GM12875 (cell line): ENCODE measurements at regions not wholly inside any gene's neighbourhood (a gene's known extent, or its start where the extent isn't known, plus 50 kb on each side); places are given as distances from the start of the nearest gene placed in this dataset.

Source experiments
- H3K4me3 ChIP-seq: one replicate; pipeline ENCODE4 v1.5.1; 2011; ENCODE audit warnings: low read depth, low read length, control low read depth
- CTCF ChIP-seq: IDR thresholded peaks from 2 replicates; pipeline ENCODE4 v1.5.1; 2011; ENCODE audit warnings: low read depth, mild to moderate bottlenecking, control low read depth, inconsistent platforms, low read length, moderate library complexity, borderline replicate concordance; ENCODE audit not compliant: insufficient read depth

GRCh38 chr13:90751026-90751425 lies 596.5 kb upstream of the MIR17HG start:
- no peak overlapping the region for H3K4me3 ChIP-seq
- TF ChIP-seq CTCF, result no peak

- no peak for TF ChIP-seq CTCF
- no peak overlapping the region for H3K4me3 ChIP-seq
Observed at GRCh38 chr13:90752070-90752469, 595.4 kb upstream of the MIR17HG start.

DNA sequence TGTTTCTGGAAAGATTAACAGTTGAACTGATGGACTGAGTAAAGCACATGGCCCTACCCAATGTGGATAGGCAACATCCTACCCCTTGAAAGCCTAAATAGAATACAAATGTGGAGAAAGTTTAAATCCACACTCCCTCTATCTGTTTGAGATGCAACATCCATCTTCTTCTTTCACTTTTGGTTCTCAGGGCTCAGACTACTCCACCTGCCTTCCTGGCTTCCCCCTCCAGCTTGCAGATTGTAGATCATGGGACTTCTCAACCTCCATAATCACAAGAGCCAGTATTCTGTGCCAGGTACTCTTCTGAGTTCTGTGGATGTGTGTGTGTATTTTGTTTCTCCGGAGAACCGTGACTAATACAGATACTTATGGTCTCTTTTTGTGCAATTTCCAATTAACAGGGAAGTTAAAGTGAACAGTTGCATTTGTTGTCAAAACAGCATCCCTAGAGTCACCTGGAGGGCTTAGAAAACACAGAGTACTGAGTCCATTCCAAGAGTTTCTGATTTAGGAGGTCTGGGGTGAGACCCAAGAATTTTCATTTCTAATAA lies 590.3 kb upstream of the MIR17HG start:
- H3K4me3 ChIP-seq, result no peak overlapping the region
- TF ChIP-seq CTCF, result no peak

DNA sequence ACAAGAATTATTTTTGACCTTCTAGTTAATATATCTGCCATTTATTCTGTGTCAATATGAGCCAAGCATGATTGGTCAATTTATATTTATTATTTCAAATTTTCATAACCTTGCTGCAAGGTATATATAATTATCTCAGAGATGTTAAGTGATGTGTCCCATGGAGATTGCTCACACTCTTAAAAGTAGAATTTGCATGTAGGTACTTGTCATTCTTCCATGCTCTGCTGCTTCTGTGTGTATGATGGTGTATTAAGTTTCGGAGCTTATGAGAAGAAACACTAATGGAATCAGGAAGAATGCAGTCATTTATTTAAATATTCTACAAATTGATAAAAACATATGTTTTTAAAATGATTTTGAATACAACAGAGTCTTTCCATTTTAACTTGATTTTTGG lies 586.8 kb upstream of the MIR17HG start:
- H3K4me3 ChIP-seq, result no peak overlapping the region
- no peak for TF ChIP-seq CTCF

DNA sequence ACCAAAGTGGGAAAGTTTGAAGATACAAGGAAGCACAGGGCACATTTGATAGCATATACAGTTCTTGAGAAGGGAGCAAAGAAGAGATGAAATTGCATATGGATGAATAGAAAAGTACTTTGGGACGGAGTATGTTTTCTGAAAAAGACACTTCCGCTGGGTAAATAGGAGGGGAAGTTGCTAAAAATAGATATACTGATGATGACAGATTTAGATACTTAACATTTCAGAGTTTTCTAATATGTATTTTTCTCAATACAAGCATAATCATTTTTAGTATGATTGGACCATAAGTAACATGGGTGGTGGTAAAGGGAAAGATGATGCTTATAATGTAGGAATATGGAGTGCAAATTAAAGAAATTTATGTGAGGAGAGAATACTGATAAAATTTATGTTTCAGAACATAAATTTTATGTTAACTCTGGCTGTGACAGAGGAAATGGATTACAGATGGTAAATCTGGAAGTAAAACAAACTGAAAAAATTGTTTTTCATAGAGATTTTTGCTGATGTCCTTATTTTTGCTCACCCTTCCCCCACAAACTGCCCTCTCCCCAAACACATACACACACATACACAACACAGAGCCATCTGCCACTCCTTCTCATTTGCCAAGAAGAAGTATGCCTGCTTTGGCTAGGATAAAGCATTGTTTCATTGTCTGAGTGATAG lies 583.9 kb upstream of the MIR17HG start:
- no peak for TF ChIP-seq CTCF
- no peak overlapping the region for H3K4me3 ChIP-seq

DNA sequence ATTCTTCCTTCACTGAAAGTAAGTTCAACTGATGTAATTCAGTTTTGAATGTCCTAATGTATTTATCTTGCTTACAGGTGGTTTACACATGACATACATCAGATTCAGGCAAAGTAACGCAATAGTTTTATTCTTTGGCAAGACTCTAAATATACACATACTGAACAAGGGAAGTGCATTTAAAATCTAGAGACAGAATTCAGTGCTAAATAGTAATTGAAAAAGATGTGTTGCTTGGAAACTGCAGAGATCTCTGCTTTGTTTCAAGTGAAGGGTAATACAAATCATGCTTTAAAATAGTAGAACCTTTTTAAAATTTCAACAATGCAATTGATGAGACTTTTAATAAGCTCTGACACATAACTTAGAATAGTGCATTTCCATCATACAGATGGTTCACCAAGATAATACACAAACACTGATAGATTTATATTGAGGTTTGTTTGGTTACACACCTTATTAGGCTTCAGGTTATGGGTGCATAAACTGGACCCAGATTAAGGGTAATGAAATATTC lies 581.0 kb upstream of the MIR17HG start:
- no peak for TF ChIP-seq CTCF
- H3K4me3 ChIP-seq, result no peak overlapping the region

GRCh38 chr13:90768116-90768515 lies 579.4 kb upstream of the MIR17HG start:
- TF ChIP-seq CTCF, result no peak
- H3K4me3 ChIP-seq, result no peak overlapping the region
